Hepatocyte (in vitro differentiated cells): ENCODE measurements at regions not wholly inside any gene's neighbourhood (a gene's known extent, or its start where the extent isn't known, plus 50 kb on each side); places are given as distances from the start of the nearest gene placed in this dataset.

Experiments used
- CTCF ChIP-seq: fragments of 200-600 bp; sonication (generic); IDR thresholded peaks from 2 replicates; pipeline ENCODE4 v1.5.1; 2016; ENCODE audit warnings: antibody characterized with exemption, mild to moderate bottlenecking; ENCODE audit not compliant: poor library complexity
- EZH2phosphoT487 ChIP-seq: fragments of 200-600 bp; sonication (generic); IDR thresholded peaks from one replicate; pipeline ENCODE4 v1.6.1; 2018; ENCODE audit warnings: antibody characterized with exemption, mild to moderate bottlenecking, low read depth, moderate library complexity; ENCODE audit not compliant: unreplicated experiment, severe bottlenecking

GRCh38 chr22:27207266-27207665 lies 549.9 kb downstream of the MIAT start:
- no peak for TF ChIP-seq EZH2phosphoT487
- no peak for TF ChIP-seq CTCF
